Mesendoderm (in vitro differentiated cells): ENCODE measurements at regions not wholly inside any gene's neighbourhood (a gene's known extent, or its start where the extent isn't known, plus 50 kb on each side); places are given as distances from the start of the nearest gene placed in this dataset.
"Not testable (repeated sequence)": the region's sequence is repeated elsewhere in the genome, so short reads cannot be mapped to it uniquely, and the experiment has no call there.

Experiments
- DNase-seq: peaks from one replicate; pipeline ENCODE4 v3.0.0; 2013
- H2AK5ac ChIP-seq: 2 replicates; pipeline ENCODE4 v1.6.1; 2013; ENCODE audit warnings: low read length, inconsistent platforms
- H2BK120ac ChIP-seq: 2 replicates; pipeline ENCODE4 v1.6.1; 2013; ENCODE audit warnings: low read depth, mild to moderate bottlenecking, low read length, moderate library complexity, mixed read lengths
- H2BK15ac ChIP-seq: replicated peaks from 2 replicates; pipeline ENCODE4 v1.6.1; 2013; ENCODE audit warnings: low read depth, mild to moderate bottlenecking, moderate library complexity
- H2BK5ac ChIP-seq: 2 replicates; pipeline ENCODE4 v1.6.1; 2013; ENCODE audit warnings: low read length, inconsistent platforms
- H3K18ac ChIP-seq: 2 replicates; pipeline ENCODE4 v1.6.1; 2013; ENCODE audit warnings: mild to moderate bottlenecking, low read length, mixed read lengths
- H3K23ac ChIP-seq: one replicate; pipeline ENCODE4 v1.6.1; 2013; ENCODE audit warnings: low read length
- H3K27ac ChIP-seq: 2 replicates; pipeline ENCODE4 v1.5.1; 2013; ENCODE audit warnings: low read depth, mild to moderate bottlenecking, inconsistent platforms, low read length, moderate library complexity
- H3K27me3 ChIP-seq: 2 replicates; pipeline ENCODE4 v1.6.1; 2013; ENCODE audit warnings: low read length, control low read depth, mild to moderate bottlenecking, inconsistent platforms; ENCODE audit not compliant: insufficient read depth, poor library complexity
- H3K36me3 ChIP-seq: 2 replicates; pipeline ENCODE4 v1.6.1; 2013; ENCODE audit warnings: low read length, inconsistent platforms; ENCODE audit not compliant: control insufficient read depth, insufficient read depth
- H3K4ac ChIP-seq: one replicate; pipeline ENCODE4 v1.6.1; 2013; ENCODE audit warnings: low read depth, mild to moderate bottlenecking, low read length, moderate library complexity
- H3K4me1 ChIP-seq: 2 replicates; pipeline ENCODE4 v1.6.1; 2013; ENCODE audit warnings: low read depth, low read length, inconsistent platforms; ENCODE audit not compliant: control insufficient read depth
- H3K4me2 ChIP-seq: 2 replicates; pipeline ENCODE4 v1.6.1; 2013; ENCODE audit warnings: low read length
- H3K4me3 ChIP-seq: 2 replicates; pipeline ENCODE4 v1.5.1; 2013; ENCODE audit warnings: mild to moderate bottlenecking, low read length
- H3K56ac ChIP-seq: one replicate; pipeline ENCODE4 v1.6.1; 2013; ENCODE audit warnings: low read length
- H3K79me1 ChIP-seq: 2 replicates; pipeline ENCODE4 v1.6.1; 2013; ENCODE audit warnings: low read length, inconsistent platforms
- H3K79me2 ChIP-seq: 2 replicates; pipeline ENCODE4 v1.6.1; 2013; ENCODE audit warnings: mild to moderate bottlenecking, low read length; ENCODE audit not compliant: control insufficient read depth, insufficient read depth
- H3K9ac ChIP-seq: 2 replicates; pipeline ENCODE4 v1.6.1; 2013; ENCODE audit warnings: low read length, inconsistent platforms
- H4K5ac ChIP-seq: one replicate; pipeline ENCODE4 v1.6.1; 2013; ENCODE audit warnings: low read length
- H4K8ac ChIP-seq: one replicate; pipeline ENCODE4 v1.6.1; 2013; ENCODE audit warnings: low read depth, mild to moderate bottlenecking, control low read depth, low read length, moderate library complexity
- WGBS: extraction: QIAGEN DNeasy Blood & Tissue Kit; methylation state at CpG from one replicate; pipeline ENCODE4 v1.1.7; 2013; ENCODE audit warnings: low lambda C conversion rate, missing lambda C conversion rate; ENCODE audit not compliant: insufficient coverage; ENCODE audit errors: extremely low coverage; 5-methylcytosine and 5-hydroxymethylcytosine counted together

DNA sequence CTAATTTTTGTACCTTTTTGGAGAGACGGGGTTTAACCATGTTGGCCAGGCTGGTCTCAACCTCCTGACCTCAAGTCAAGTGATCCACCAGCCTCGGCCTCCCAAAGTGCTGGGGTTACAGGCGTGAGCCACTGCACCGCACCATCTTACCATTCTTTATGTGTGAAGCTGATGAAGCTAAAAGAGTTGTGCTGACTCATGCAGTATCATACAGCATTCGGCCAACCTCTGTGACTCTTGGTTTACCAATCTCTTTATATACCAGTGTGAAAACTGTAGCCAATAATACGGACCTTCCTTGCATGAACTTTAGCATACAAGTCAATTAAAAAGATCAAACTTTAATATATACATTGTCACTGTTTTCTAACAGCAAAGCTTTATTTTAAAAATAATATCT is 878.2 kb upstream of the MBL2 start:
- Histone ChIP-seq H4K5ac (no peak overlapping the region), H3K79me1 (no peaks in the 10 kb centered on the region), H3K4me2 (no peak overlapping the region), H3K79me2 (no peaks in the 10 kb centered on the region), H2AK5ac (no peak overlapping the region), H2BK15ac (no peak overlapping the region), H3K56ac (no peak overlapping the region), H3K23ac (no peak overlapping the region), H3K4me1 (no peaks in the 10 kb centered on the region), H3K9ac (no peak overlapping the region), H2BK5ac (no peak overlapping the region), H3K4ac (no peak overlapping the region), H2BK120ac (no peak overlapping the region), H3K4me3 (no peak overlapping the region), H3K18ac (no peak overlapping the region), H3K27me3 (no peaks in the 10 kb centered on the region), H4K8ac (no peak overlapping the region), H3K27ac (no peak overlapping the region), H3K36me3 (no peaks in the 10 kb centered on the region)
- no CpG with 5 or more reads among the region's 6 CpGs for WGBS
- DNase-seq = no peak

DNA sequence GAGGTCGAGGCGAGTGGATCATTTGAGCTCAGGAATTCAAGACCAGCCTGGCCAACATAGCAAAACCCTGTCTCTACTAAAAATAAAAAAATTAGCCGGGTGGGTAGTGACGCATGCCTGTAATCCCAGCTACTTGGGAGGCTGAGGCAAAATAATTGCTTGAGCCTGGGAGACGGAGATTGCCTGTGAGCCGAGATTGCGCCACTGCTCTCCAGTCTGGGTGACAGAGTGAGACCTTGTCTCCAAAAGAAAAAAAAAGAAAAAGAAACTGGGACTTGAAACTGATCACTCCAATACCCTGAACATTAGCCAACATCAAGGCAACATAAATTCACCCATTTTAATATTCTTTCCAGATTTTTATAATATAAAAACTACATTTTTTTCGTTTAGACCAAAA is 874.6 kb upstream of the MBL2 start:
- H3K79me2 ChIP-seq, H3K4ac ChIP-seq, H4K5ac ChIP-seq, H3K4me1 ChIP-seq, H2AK5ac ChIP-seq, H4K8ac ChIP-seq, H3K56ac ChIP-seq, H3K27ac ChIP-seq, H3K4me3 ChIP-seq, H3K18ac ChIP-seq, DNase-seq, H3K4me2 ChIP-seq, H3K9ac ChIP-seq, H2BK15ac ChIP-seq, H2BK120ac ChIP-seq, H3K36me3 ChIP-seq, H3K27me3 ChIP-seq, H2BK5ac ChIP-seq, H3K23ac ChIP-seq, H3K79me1 ChIP-seq: not testable (repeated sequence)
- 100% methylated on average over 1 of the region's 8 CpGs for WGBS

DNA sequence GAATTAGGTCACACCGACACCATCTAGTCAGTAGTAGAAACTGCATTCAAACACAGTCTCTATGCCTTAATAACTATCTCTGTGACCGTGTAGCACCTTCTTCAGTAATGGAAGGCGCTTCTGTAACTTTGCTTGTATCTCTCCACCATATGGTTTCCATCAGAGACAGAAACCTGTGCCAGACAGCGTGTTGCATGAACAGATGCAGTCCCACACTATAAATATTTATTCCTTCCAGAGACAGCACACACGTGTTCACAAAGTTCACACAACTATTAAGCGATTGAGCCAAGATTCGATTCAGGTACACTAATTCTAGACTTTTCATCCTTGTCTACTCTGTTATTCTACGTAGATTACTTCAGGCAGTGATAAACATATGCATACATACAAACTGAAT is 873.9 kb upstream of the MBL2 start:
- no CpG with 5 or more reads among the region's 8 CpGs for WGBS
- H3K9ac ChIP-seq = no peak overlapping the region

DNA sequence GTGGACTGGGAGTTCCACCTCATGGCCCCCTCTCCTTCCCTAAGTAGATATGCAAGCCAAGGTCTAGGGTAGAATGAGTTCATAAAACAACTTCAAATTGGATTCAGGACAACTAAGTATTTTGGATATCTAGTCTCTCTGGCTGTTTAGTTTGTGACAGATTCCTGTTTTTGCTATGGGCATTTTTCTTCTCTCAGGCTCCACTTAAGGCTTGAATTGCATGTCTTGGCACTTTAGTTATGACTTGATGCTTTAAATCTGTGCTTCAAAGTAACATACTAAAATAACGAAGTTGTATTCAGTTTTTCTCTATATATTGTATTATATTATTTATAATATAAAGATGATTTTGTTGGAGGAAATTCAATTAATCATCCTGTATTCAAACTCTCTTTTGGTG is 873.4 kb upstream of the MBL2 start:
- no peak for DNase-seq
- Histone ChIP-seq H3K18ac (no peak overlapping the region), H3K4me1 (no peaks in the 10 kb centered on the region), H3K4ac (no peak overlapping the region), H3K4me2 (no peak overlapping the region), H2BK5ac (no peak overlapping the region), H3K79me1 (no peaks in the 10 kb centered on the region), H2BK15ac (no peak overlapping the region), H3K36me3 (no peaks in the 10 kb centered on the region), H2BK120ac (no peak overlapping the region), H3K79me2 (no peaks in the 10 kb centered on the region), H4K5ac (no peak overlapping the region), H2AK5ac (no peak overlapping the region), H3K56ac (no peak overlapping the region), H3K27me3 (no peaks in the 10 kb centered on the region), H4K8ac (no peak overlapping the region), H3K4me3 (no peak overlapping the region), H3K23ac (no peak overlapping the region), H3K27ac (no peak overlapping the region), H3K9ac (no peak overlapping the region)
- no CpG with 5 or more reads among the region's 1 CpG for WGBS

More for the DNA sequence above, 873.9 kb upstream of the MBL2 start:
- Histone ChIP-seq H2BK15ac (no peak overlapping the region), H3K4ac (no peak overlapping the region), H3K27ac (no peak overlapping the region), H3K23ac (no peak overlapping the region), H4K5ac (no peak overlapping the region), H2BK120ac (no peak overlapping the region), H3K79me2 (no peaks in the 10 kb centered on the region), H4K8ac (no peak overlapping the region), H3K18ac (no peak overlapping the region), H3K27me3 (no peaks in the 10 kb centered on the region), H3K56ac (no peak overlapping the region), H3K4me1 (no peaks in the 10 kb centered on the region), H2BK5ac (no peak overlapping the region), H3K36me3 (no peaks in the 10 kb centered on the region), H3K4me2 (no peak overlapping the region), H3K79me1 (no peaks in the 10 kb centered on the region), H2AK5ac (no peak overlapping the region), H3K4me3 (no peak overlapping the region)
- no peak for DNase-seq

DNA sequence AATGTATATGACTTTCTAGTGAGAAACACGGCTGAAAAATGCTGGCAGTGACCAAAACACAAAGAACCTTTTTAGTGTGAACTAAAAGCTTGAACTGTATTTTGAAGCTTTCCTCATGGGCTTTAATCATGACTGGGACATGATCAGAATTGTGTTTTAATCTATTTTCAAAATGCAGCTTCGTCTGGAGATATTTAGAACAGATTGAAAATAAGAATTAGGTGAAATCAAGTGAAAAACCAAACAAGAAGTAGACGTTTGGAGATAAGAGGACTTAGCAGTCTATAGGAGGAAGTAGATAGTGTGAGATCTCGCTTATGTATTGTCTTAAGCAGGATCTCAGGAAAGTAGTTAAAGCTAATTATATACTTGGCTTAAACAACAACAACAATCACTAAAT is 865.4 kb upstream of the MBL2 start:
- Histone ChIP-seq H3K36me3 (no peaks in the 10 kb centered on the region), H3K4me3 (no peak overlapping the region), H3K9ac (no peak overlapping the region), H4K8ac (no peak overlapping the region), H2BK120ac (no peak overlapping the region), H3K79me1 (no peaks in the 10 kb centered on the region), H2AK5ac (no peak overlapping the region), H3K4me1 (no peaks in the 10 kb centered on the region), H3K18ac (no peak overlapping the region), H3K27ac (peak overlapping the region; percentile 38), H2BK5ac (peak overlapping the region; percentile 68), H2BK15ac (no peak overlapping the region), H3K4me2 (no peak overlapping the region), H3K23ac (no peak overlapping the region), H4K5ac (no peak overlapping the region), H3K79me2 (no peaks in the 10 kb centered on the region), H3K27me3 (no peaks in the 10 kb centered on the region), H3K4ac (no peak overlapping the region), H3K56ac (no peak overlapping the region)
- peak; percentile 67 for DNase-seq
- WGBS = no CpG with 5 or more reads among the region's 4 CpGs

DNA sequence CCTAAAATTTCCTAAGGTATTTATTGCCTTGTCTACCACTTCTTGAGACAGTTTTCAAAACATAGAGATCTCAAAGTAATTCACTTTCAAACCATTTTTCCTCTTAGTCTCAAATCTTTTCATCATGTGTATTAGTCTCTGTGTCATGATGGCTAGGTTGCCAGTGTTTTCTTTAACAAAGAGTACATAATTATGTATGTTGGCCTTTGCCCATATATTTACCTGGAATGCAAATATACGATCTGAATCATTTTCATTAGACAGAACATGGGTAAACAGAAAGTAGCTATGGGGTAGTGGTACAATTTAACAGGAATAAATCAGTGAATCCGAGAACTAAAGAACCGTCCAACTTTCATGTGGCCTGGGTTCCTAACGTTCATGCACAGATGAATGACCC is 852.1 kb upstream of the MBL2 start:
- Histone ChIP-seq H3K56ac (no peak overlapping the region), H3K4me3 (no peak overlapping the region), H3K18ac (no peak overlapping the region), H3K9ac (no peak overlapping the region), H3K79me1 (no peaks in the 10 kb centered on the region), H2AK5ac (no peak overlapping the region), H3K27me3 (no peaks in the 10 kb centered on the region), H2BK15ac (no peak overlapping the region), H3K27ac (no peak overlapping the region), H3K79me2 (no peaks in the 10 kb centered on the region), H2BK120ac (no peak overlapping the region), H3K36me3 (no peaks in the 10 kb centered on the region), H3K4me2 (no peak overlapping the region), H3K23ac (no peak overlapping the region), H4K8ac (no peak overlapping the region), H3K4ac (no peak overlapping the region), H2BK5ac (no peak overlapping the region), H4K5ac (no peak overlapping the region), H3K4me1 (no peaks in the 10 kb centered on the region)
- WGBS = no CpG with 5 or more reads among the region's 4 CpGs
- DNase-seq = no peak
